ENCODE measurements at regions not wholly inside any gene's neighbourhood (a gene's known extent, or its start where the extent isn't known, plus 50 kb on each side); places are given as distances from the start of the nearest gene placed in this dataset.
A peak's percentile ranks its signal among the peaks of the same experiment; 100 is the strongest.
"Not testable (repeated sequence)": the region's sequence is repeated elsewhere in the genome, so short reads cannot be mapped to it uniquely, and the experiment has no call there.

DNA sequence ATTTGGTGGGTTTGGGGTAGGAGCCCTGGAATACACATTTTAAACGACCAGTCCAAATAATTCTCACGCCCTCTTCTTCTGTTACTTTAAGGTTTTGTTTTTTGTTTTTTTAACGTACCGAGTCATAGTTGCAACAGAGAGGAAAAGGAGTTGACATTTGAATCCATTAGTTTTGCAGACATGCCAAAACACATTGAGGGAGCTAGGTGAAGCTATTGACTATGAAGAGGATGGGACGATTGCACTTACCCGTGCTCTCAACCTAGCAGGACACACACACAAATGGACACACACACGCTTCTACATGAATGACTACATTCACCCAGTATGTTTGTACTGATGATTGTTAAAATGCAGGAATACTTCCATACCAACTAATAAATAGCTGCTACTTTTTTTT, 54.3 kb upstream of the CIT start:
- DNase-seq, result no peak

DNA sequence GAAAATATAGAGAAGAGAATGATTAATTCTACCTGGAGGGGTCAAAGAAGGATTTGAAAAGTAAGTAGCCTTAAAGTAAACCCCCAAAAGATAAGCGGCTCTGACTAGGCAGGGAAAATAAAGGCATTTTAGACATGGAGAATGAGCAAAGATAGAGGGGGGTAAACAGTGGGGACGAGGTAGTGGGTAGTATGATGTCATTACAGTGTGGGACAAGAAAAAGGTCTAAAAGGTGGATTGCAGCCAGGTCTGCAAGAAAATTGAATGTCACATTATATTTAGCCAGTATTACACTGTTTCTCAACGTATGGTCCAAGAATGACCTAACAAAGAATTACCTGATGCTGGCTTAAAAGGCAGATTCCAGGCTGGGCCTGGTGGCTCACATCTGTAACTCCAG, 55.8 kb upstream of the CIT start:
- no peak for DNase-seq

DNA sequence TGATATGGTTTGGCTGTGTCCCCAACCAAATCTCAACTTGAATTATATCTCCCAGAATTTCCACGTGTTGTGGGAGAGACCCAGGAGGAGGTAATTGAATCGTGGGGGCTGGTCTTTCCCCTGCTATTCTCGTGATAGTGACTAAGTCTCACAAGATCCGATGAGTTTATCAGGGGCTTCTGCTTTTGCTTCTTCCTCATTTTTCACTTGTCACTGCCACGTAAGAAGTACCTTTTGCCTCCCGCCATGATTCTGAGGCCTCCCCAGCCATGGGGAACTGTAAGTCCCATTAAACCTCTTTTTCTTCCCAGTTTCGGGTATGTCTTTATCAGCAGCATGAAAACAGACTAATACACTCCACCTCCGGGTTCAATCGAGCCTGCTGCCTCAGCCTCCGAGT, 54.3 kb upstream of the BICDL1 start:
- not testable (repeated sequence) for DNase-seq

DNA sequence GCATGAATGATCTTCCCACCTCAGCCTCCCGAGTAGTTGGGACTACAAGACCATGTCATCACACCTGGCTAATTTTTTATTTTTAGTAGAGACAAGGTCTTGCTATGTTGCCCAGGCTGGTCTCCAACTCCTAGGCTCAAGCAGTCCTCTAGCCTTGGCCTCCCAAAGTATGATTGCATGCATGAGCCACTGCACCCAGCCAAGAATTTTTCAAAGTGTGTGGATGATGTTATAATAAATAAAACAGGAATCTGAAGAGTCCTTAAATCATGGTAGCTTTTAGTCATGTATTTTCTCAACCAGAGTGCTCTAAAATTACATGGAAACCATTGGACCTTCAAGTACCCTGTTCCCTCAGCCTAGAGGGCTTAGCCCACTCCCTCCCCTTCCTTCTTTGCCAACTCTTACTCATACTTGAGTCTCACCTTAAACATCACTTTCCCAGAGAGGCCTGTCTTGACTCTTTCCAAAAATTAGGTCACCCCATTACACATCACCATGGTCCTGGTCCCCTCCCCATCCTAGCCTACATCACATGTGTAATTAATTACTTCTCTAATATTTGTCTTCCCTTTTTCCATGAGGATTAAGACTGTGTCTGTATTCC, 52.2 kb upstream of the BICDL1 start:
- no peak for DNase-seq

DNA sequence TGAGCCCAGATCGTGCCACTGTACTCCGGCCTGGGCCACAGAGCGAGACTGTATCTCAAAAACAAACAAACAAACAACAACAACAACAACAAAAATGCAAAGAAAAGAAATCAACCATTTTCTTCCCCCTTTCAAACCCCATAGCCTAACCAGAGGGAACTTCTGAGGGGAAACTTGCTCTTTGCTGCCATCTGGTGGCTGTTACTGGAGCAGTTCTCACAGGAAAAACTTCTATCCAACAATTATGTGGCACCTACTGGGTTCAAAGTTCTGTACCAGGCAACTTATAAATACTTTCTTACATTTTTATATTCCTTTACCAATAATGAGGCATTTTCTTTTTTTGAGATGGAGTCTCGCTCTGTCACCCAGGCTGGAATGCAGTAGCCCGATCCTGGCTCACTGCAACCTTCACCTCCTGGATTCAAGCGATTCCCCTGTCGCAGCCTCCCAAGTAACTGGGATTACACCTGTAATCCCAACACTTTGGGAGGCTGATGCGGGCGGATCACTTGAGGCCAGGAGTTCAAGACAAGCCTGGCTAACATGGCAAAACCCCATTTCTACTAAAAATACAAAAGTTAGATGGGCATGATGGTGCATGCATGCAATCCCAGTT, 50.9 kb upstream of the BICDL1 start:
- DNase-seq, result peak; percentile 73
